H54 (cell line): ENCODE measurements at regions not wholly inside any gene's neighbourhood (a gene's known extent, or its start where the extent isn't known, plus 50 kb on each side); places are given as distances from the start of the nearest gene placed in this dataset.
"Not testable (repeated sequence)": the region's sequence is repeated elsewhere in the genome, so short reads cannot be mapped to it uniquely, and the experiment has no call there.

Source experiments
- DNase-seq: peaks from one replicate; pipeline ENCODE4 v3.0.0; 2011; ENCODE audit warnings: low spot score, mixed read lengths; ENCODE audit not compliant: insufficient read length
- FAIRE-seq: peaks from 3 replicates; lab custom pipeline; 2011; peaks lifted over from hg19 to GRCh38; lab: Jason Lieb, UNC
- POLR2A ChIP-seq: IDR thresholded peaks from 2 replicates; pipeline ENCODE4 v1.6.1; 2011; ENCODE audit warnings: low read depth, mild to moderate bottlenecking, low read length

GRCh38 chrX:10966057-10966456 lies 145.1 kb upstream of the HCCS start:
- no peak for TF ChIP-seq POLR2A
- FAIRE-seq (no peak), DNase-seq (no peak)

DNA sequence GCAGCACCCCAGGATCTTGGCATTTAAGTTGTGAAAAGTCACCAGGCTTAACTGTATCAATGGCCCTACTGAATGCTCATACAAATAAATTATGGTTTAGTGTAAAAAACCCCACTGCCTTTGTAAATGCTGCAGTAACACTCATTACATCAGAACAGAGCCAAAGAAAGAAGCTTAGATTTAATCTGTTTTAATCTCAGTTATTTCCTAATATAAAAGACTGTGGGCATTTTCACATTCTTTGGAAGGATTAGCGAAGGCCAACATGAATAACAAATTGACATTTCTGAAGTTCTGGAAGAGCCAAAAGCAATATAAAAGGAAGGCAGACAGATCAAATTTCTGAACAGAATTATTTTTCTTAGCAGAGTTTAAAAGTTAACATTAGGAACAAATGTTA lies 140.0 kb upstream of the HCCS start:
- FAIRE-seq (no peak), DNase-seq (no peak)
- TF ChIP-seq POLR2A = no peak

DNA sequence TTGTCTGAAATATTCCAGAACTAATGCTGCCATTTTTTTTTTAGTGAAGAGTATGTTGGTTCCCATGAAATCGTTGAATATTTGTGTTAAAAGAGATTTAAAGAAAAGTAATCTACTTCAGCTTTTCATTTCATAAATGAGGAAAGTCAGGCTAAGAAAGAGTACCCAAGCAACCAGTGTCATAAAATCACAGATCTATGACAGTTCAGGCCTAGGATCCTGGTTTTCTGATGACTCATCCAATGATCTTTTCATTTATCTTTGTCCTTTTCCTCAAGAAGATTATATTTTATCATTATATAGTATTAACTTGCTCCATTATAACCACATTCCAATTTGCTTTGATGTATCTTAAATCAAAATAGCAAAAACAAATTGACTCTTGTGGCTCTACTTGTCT lies 139.4 kb upstream of the HCCS start:
- TF ChIP-seq POLR2A = no peak
- FAIRE-seq = no peak
- DNase-seq = no peak

GRCh38 chrX:10972706-10973105 lies 138.4 kb upstream of the HCCS start:
- FAIRE-seq = no peak
- no peak for TF ChIP-seq POLR2A
- no peak for DNase-seq

- no peak for FAIRE-seq
- no peak for TF ChIP-seq POLR2A
- DNase-seq = no peak
Observed at GRCh38 chrX:10974920-10975319, 136.2 kb upstream of the HCCS start.

DNA sequence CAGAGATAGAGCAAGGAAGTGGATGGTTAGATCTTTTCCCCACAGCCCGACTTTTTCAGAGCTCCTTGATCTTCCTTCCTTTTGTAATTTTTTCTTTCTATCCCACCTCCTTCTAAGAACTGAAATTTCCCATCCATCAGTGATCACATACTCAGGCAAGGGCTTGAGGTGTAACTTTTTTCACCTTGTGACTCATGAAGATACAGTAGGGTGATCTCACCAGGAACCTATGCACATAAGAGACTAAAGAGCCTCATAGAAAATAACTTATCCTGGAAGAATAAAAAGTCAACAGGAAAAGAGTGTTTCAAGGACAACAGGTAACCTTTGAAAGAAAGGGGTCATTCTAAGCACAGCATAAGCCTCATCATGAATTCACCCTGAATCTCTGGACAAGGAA lies 131.2 kb upstream of the HCCS start:
- FAIRE-seq = no peak
- DNase-seq = peak; percentile 0
- TF ChIP-seq POLR2A = no peak

GRCh38 chrX:10981506-10981905 lies 129.6 kb upstream of the HCCS start:
- DNase-seq = no peak

GRCh38 chrX:10983526-10983925 lies 127.6 kb upstream of the HCCS start:
- no peak for TF ChIP-seq POLR2A
- no peak for FAIRE-seq

More at GRCh38 chrX:10981506-10981905, 129.6 kb upstream of the HCCS start:
- no peak for TF ChIP-seq POLR2A
- no peak for FAIRE-seq

DNA sequence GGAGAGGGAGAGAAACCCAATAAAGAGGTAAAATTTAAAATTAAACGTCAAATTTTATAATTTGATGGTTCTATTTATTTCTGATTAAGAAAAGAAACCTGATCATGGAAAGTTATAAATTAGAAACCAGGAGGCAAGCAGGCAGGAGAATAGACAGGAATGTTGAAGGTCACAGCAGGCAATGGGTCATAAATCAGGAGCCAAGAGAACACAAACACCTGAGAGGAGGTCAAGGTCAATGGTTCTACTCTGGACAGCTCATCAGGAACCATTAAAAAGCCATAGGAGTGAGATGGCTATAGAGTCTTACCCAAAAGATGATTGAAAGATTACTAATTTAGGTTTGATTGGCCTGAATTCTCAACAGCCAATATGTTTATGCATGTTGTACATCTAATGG lies 126.9 kb upstream of the HCCS start:
- no peak for FAIRE-seq
- no peak for TF ChIP-seq POLR2A

More at GRCh38 chrX:10983526-10983925, 127.6 kb upstream of the HCCS start:
- no peak for DNase-seq

DNA sequence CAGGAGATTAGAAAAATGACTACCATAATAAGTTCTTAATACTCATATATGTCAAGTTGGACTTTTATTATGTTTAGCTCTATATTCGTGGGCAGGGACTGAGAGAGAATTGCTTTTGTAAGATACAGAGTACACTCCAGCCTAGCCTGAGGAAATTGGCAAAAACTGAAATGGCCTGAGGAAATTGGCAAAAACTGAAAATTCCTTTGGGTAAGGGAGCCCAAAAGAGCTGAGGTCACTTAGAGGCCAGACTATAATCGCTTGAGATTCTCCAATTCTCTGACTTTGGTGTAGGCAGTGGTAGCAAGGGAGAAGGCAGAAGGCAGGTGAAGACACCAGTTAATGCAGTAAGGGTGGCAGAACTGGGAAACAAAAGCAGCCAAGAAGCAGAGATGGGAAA lies 124.5 kb upstream of the HCCS start:
- no peak for DNase-seq
- FAIRE-seq = no peak
- TF ChIP-seq POLR2A = no peak

More for the DNA sequence above, 126.9 kb upstream of the HCCS start:
- DNase-seq = no peak

GRCh38 chrX:10988653-10989052 lies 122.5 kb upstream of the HCCS start:
- FAIRE-seq (no peak), DNase-seq (no peak)
- no peak for TF ChIP-seq POLR2A

DNA sequence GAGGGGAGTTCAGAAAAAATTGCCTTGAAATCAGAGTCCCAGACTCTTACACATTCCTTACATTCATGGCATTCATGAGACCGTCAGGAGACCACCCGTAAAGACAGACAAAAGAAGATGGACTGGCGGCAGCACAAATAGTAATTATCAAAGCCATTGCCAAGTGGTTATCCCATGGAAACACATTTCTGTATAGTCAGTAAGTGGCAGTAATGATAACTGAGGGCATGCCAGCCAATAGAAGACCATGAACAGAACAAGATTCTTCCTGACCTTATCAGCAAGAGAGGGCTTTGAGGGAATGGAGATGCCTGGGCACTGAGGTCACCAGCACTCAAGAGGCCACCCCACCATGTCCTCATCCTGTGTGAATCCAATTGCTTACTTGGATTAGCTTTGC lies 121.7 kb upstream of the HCCS start:
- TF ChIP-seq POLR2A = no peak
- FAIRE-seq (no peak), DNase-seq (no peak)

DNA sequence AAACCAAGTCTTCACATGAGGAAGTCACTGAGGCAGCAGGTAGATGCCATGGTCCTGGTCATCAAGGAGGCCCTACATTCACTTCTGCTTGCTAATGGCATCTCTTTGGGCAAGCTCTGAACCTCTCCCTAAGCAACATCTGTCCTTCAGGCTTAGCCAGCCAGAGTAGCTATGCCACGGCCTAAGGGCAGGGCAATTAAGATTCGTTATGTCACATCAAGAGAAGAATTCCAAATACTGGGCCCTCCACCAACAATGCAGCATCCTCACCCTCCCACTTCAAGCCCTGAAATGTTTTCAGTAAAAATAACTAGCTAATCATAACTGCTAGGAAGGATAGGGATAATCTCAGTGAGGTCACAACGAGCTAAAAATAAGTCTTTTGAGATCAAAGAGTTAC lies 120.7 kb upstream of the HCCS start:
- DNase-seq = no peak
- FAIRE-seq = no peak

DNA sequence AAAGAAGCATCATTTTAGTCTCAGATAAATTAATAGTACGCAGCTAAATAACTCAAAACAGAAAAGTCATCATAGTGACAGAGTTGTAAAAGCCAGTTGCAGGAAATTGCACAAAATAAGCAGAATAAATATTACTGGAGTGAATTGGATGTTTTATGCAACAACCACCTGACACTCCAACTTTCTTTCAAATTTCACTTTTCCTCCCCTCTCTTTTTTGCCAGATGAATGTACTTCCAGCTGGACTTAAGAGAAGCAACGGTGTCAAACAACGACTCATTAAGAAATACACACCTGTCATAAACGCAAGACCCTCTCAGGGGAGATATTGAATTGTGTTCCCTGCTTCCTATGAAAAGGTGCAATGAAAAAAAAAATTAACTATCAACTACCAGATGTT lies 120.2 kb upstream of the HCCS start:
- DNase-seq = no peak
- TF ChIP-seq POLR2A = no peak
- FAIRE-seq = no peak

More for the DNA sequence above, 120.7 kb upstream of the HCCS start:
- TF ChIP-seq POLR2A = no peak

DNA sequence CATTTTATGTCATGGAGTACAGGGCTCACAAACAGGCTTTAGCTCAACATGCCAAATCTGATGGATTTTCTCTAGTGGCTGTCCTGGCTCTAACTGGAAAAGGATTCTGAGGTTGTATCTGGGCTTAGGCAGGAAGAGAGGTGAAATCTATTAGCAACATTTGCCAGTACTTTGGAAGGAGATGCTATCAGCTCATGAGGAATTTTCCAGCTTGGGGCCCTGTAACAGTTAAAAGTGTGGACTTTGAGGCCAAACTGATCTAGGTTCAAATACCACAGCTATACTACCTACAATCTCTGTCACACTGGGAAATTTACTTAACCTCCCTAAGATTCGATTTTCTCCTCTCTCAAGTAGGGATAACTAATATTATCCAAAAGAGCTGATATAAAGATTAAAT lies 119.0 kb upstream of the HCCS start:
- no peak for TF ChIP-seq POLR2A
- FAIRE-seq (no peak), DNase-seq (no peak)

- not testable (repeated sequence) for DNase-seq, FAIRE-seq
Observed at GRCh38 chrX:11007076-11007475, 104.1 kb upstream of the HCCS start.
